Adrenal gland (tissue), 5 donors: ENCODE measurements at regions not wholly inside any gene's neighbourhood (a gene's known extent, or its start where the extent isn't known, plus 50 kb on each side); places are given as distances from the start of the nearest gene placed in this dataset.

ENCODE experiments used
- POLR2A ChIP-seq, 2 donors: fragments of 450-650 bp; IDR thresholded peaks; one replicate each; pipeline ENCODE4 v1.6.1; 2017; ENCODE audit warnings: antibody characterized with exemption in 2 of 2, mild to moderate bottlenecking in 2 of 2, moderate library complexity in 1 of 2
- TF ChIP-seq, protein P1 (sequence below), 6 experiments: fragments of 450-650 bp in 4 of 6; fragments of 200-600 bp in 2 of 6; sonication (generic) in 1 of 6; IDR thresholded peaks; 1 replicate in 5 of 6; 2 replicates in 1 of 6; pipeline versions ENCODE4 v1.5.1 to v1.8.0; 2016 to 2021; ENCODE audit warnings: antibody characterized with exemption in 6 of 6, mild to moderate bottlenecking in 2 of 6, moderate library complexity in 1 of 6
- donor health status: DM: no; HTN: no; CAD: no.

DNA sequence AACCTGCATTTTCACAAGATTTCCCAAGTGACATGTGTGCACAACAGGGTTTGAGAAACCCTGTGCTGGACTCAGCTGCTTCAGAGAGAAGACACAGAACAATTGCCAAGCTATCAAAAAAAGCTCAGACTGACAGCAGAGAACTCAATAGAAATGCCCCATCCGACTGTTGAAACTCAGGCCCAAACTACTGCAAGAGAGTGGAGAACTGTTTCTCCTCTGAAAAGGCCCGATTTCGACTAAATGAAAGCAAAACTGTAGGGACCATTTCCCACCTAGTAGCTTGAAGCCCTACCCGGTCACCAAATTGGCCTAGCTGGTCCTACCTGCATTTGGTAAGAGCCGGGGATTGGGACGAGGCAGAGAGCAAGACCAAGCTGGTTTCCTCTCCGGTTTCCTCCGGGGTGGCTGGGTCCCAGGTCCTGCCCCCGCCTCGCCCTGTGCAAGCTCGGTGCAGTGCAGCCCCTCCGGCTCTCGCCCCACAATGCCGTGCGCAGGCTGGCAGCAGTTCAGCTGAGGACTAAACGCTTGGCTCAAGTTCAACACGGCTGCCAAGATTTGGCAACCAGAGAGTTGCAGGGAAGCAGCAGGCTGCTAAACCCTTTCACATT is 1180.6 kb downstream of the VRK1 start:
- TF ChIP-seq, protein P1, sequence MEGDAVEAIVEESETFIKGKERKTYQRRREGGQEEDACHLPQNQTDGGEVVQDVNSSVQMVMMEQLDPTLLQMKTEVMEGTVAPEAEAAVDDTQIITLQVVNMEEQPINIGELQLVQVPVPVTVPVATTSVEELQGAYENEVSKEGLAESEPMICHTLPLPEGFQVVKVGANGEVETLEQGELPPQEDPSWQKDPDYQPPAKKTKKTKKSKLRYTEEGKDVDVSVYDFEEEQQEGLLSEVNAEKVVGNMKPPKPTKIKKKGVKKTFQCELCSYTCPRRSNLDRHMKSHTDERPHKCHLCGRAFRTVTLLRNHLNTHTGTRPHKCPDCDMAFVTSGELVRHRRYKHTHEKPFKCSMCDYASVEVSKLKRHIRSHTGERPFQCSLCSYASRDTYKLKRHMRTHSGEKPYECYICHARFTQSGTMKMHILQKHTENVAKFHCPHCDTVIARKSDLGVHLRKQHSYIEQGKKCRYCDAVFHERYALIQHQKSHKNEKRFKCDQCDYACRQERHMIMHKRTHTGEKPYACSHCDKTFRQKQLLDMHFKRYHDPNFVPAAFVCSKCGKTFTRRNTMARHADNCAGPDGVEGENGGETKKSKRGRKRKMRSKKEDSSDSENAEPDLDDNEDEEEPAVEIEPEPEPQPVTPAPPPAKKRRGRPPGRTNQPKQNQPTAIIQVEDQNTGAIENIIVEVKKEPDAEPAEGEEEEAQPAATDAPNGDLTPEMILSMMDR (IDR thresholded peaks at IDR 0.05), result no peak
- TF ChIP-seq POLR2A (IDR thresholded peaks at IDR 0.05), result peak in 1 of 2 donors; percentile 15
